Skeletal muscle cell (primary cell): ENCODE measurements at regions not wholly inside any gene's neighbourhood (a gene's known extent, or its start where the extent isn't known, plus 50 kb on each side); places are given as distances from the start of the nearest gene placed in this dataset.

Experiments
- DNase-seq: peaks from one replicate; pipeline ENCODE4 v3.0.0-alpha.2; 2010; ENCODE audit warnings: low read depth
- H3K4me3 ChIP-seq: 2 replicates; pipeline ENCODE4 v1.5.1; 2011; ENCODE audit warnings: low read depth, mild to moderate bottlenecking, control low read depth, low read length, moderate library complexity

GRCh38 chr5:173715607-173716006 is 99.2 kb upstream of the BOD1 start:
- no peak for DNase-seq
- no peak overlapping the region for H3K4me3 ChIP-seq

DNA sequence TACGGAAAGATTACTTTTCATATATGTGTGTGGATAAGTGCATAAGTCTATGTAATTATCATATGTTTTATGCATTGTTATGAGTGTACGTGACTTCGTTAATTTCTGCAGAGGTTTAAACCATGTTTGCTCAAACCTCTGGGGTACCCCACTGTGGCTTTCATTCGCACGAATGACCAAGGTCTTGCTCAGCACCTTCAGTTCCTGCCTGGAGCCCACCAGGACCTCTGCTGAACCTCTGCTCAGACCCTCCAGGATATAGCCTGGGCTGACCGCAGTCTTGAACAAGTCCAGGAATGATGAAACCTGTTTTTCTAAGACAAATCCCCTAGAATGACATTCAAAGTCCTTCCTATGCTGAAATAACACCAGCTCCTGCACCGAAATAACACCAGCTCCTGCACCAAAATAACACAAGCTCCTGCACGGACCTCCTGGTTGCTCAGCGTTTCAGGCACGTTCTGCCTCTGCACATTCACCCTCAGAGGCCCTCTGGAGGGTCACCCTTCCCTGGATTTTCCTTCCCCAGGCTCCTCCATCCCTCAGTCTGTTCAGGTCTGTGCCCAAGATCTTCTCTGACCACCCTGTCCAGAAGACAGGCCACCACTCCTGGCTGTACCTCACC is 99.7 kb upstream of the BOD1 start:
- DNase-seq: no peak
- H3K4me3 ChIP-seq: no peak overlapping the region

- H3K4me3 ChIP-seq: no peak overlapping the region
- no peak for DNase-seq
Observed at GRCh38 chr5:173717959-173718358, 101.5 kb upstream of the BOD1 start.

DNA sequence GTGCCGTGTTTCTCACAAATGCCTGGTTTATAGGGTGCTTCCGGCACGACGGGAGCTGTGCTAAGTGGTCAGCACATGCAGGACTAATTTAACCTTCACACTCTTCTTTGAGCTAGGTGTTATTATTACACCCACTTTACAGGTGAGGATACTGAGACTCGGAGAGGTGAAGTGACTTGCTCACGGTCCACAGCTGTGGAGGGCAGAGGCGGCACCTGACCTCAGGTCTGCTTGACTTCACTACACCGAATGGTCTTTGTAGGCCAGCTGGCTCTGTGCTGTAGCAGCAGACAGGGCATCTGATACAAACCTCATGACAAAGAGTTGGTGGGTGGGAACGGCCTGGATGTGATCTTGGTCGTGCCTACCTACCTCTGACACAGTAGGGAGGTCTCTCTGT is 102.0 kb upstream of the BOD1 start:
- no peak for DNase-seq

GRCh38 chr5:173719731-173720082 is 103.3 kb upstream of the BOD1 start:
- DNase-seq: no peak
- H3K4me3 ChIP-seq: no peak overlapping the region

More for the DNA sequence above, 102.0 kb upstream of the BOD1 start:
- H3K4me3 ChIP-seq: no peak overlapping the region

- DNase-seq: no peak
- H3K4me3 ChIP-seq: no peak overlapping the region
Observed at GRCh38 chr5:173720286-173720952, 104.0 kb upstream of the BOD1 start.

- H3K4me3 ChIP-seq: no peak overlapping the region
- DNase-seq: no peak
Observed at GRCh38 chr5:173720953-173721600, 104.6 kb upstream of the BOD1 start.

DNA sequence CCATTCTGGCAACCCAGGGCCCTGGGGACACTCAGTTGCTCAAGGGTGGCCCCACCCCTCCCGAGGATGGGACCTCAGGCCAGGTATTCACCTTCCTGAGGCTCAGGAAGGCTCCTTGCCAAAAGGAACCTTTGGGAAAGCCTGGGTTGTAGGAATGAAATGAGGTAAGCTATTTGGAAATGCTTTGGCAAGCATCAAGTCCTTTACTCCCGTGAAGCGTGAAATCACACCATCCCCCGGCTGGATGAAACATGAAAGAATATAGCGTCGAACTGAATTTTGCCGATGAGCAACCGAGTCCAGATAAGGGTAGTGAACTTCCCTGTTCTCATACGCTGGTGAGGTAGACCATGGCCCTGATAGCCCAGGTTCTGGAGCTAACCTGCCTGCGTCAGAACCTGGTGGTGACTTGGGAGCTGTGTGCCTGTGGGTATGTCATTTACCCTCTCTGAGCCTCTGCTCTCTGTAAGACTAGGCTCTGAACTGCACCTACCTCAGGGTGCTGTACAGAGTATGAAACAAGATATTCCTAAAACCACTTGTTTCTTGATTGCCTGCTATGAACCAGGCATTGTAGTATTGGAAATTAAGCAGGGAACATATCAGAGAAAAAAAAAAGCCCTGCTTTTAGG is 105.3 kb upstream of the BOD1 start:
- no peak for DNase-seq

DNA sequence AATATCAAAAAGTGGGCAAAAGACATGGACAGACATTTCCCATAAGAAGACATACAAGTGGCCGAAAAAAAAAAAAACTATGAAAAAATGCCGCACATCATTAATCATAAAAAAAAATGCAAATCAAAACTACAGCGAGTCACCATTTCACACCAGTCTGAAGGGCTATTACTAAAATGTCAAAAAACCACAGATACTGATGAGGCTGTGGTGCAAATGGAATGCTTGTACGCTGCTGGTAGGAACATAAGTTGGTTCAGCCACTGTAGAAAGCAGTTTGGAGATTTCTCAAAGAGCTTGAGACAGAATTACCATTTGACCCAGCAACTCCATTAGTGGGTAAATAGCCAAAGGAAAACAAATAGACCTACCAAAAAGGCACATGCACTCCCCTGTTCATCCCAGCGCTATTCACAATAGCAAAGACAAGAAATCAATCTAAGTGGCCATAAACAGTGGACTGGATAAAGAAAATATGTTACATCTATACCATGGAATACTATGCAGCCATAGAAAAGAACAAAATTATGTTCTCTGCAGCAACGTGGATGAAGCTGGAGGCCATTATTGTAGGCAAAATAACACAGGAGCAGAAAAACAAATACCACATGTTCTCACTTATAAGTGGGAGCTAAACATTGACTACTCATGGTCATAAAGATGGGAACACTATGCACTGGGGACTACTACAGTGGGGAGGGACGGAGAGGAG is 110.6 kb upstream of the BOD1 start:
- H3K4me3 ChIP-seq: no peak overlapping the region
- DNase-seq: no peak

More for the DNA sequence above, 105.3 kb upstream of the BOD1 start:
- H3K4me3 ChIP-seq: no peak overlapping the region

DNA sequence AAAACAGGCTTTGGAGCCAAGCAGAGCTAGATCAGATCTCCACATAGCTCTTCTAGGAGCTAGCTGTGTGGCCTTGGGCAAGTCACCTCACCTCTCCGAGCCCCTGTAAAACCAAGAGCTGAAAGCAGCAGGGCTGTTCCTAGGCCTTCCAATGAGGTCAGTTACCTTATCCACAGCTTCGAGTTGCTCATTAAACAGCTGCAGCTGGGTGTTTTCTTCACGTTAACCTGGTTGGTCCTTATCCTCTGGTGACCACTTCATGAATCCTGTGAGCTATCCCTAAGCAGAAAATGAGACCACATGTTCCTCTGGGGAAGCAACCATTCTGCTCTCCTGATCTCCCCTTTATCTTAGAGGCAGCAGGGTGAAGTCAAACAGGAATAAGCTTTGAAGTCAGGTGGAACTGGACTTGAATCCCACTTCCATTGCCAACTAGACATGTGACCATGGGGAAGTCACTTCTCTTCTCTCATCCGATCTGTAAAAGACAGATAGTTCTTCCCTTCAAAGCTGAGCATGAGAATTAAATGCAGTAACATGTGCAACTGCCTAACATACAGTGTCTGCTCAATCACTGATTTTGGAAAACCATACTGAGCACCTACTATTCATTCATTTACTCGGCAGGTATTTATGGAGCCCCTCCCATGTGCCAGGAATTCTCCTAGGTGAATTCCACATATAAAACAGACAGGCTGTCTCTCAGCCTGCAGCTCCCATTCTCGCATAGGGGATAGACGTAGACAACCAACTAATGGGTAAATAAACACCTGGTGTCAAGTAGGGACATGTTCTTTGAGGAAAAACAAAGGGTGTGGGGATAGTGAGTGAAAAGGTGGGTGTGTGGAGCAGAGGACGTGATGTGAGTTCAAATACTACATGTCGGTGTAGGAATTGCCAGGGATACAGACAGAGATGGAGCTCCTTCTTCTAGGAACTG is 111.7 kb upstream of the BOD1 start:
- H3K4me3 ChIP-seq: no peak overlapping the region
- DNase-seq: no peak

- H3K4me3 ChIP-seq: no peak overlapping the region
- no peak for DNase-seq
Observed at GRCh38 chr5:173729079-173729765, 112.8 kb upstream of the BOD1 start.

DNA sequence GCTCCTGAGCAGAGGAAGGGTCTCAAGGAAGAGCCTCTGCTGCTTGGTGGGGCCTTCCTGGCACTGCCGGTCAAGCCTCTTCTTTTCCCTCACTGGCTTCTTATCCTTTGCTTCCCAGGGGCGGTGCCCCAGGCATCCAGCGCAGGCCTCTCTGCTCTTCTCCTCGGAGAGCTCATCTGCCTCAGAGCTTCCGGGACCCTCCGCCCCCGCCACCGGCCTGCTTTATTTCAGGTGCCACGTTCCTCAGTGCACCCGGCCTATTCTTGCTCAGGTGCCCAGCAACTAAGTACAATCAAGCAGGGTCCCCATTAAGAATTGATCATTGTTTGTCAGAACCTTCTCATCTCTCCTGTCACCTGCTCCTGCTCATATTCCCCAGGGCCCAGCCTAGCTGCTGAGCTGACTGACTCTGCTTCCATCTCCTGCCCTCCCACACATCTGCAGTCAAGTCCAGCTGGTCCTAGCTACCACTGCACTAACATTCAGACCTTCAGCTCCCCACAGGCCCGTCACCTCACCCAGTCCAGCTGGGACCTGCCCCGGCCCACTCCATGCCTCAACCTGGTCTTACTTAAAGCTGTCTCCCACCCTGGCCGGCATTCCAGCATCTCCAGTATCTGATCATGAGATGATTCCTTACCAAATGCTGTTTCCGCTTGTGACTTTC is 114.3 kb upstream of the BOD1 start:
- no peak overlapping the region for H3K4me3 ChIP-seq
- DNase-seq: no peak

GRCh38 chr5:173733021-173733420 is 116.6 kb upstream of the BOD1 start:
- no peak overlapping the region for H3K4me3 ChIP-seq
- DNase-seq: no peak

DNA sequence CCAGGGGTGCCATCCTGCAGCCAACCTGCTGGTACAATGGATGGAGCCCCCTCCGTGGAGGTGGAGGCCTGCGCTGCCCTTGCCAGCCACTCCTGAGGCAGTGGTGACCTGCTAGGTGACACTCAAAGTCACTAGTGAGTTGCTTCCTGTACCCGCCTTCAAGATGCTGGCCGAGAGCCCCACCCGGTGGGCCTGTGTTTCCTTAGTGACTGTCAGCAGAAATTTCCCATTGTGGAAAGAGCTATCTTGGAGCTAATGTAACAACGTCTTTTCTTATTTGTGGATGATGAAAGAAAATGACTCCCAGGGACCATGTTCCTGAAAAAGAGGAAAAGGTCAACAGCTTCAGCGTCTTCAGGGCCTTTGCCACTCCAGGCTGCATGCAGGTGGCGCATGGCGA is 117.0 kb upstream of the BOD1 start:
- no peak for DNase-seq

DNA sequence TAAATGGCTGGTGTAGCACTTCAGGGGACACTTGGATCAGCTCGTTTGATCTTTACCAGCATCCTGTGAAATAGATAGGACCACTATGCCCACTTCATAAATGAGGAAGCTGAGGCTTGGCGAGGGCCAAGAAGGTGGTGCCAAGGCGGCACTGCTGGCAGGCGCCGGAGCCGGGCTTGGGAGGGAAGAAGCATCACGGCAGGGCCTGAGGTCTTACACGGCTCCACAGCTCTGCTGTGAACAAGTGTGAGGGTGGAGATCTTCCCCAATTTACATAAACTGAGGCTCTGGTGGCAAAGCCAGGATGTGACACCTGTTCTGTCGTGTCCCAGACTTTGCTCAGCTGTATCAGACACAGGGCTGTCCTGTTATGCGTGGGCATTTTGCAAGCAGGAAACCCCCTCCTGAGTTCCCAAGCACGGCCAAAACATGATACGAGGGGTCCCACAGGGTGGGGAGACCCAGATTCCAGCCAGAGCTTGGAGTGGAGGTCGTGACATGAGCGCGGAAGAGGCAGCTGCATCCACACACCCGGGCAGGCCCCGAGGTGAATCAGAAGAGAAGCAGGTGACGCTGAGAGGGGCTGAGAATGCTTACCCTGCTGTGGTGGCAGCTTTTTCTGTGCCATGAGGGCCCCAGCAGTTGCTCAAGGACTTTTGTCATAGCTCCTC is 117.5 kb upstream of the BOD1 start:
- DNase-seq: no peak
- H3K4me3 ChIP-seq: no peak overlapping the region

More for the DNA sequence above, 117.0 kb upstream of the BOD1 start:
- no peak overlapping the region for H3K4me3 ChIP-seq

- no peak for DNase-seq
- no peak overlapping the region for H3K4me3 ChIP-seq
Observed at GRCh38 chr5:173734716-173735115, 118.3 kb upstream of the BOD1 start.

- no peak overlapping the region for H3K4me3 ChIP-seq
- no peak for DNase-seq
Observed at GRCh38 chr5:173735184-173735583, 118.7 kb upstream of the BOD1 start.
